Colonic mucosa (tissue), 4 donors: ENCODE measurements at regions not wholly inside any gene's neighbourhood (a gene's known extent, or its start where the extent isn't known, plus 50 kb on each side); places are given as distances from the start of the nearest gene placed in this dataset.

ENCODE experiments used
- DNase-seq: peaks from one replicate; pipeline ENCODE4 v3.0.0-alpha.2; 2020
- H3K27ac ChIP-seq: fragments of 200-600 bp; one replicate; pipeline ENCODE4 v1.8.0; 2021
- H3K27me3 ChIP-seq: fragments of 200-600 bp; one replicate; pipeline ENCODE4 v1.8.0; 2021
- H3K36me3 ChIP-seq: fragments of 200-600 bp; one replicate; pipeline ENCODE4 v1.8.0; 2021
- H3K4me1 ChIP-seq: fragments of 200-600 bp; one replicate; pipeline ENCODE4 v1.8.0; 2021; ENCODE audit warnings: mild to moderate bottlenecking
- H3K4me3 ChIP-seq: fragments of 200-600 bp; one replicate; pipeline ENCODE4 v1.8.0; 2021
- H3K9ac ChIP-seq, 2 donors: one replicate each; pipeline ENCODE4 v1.7.0; 2013; ENCODE audit warnings: control low read depth in 2 of 2, low read depth in 2 of 2, low read length in 2 of 2
- H3K9me3 ChIP-seq: fragments of 200-600 bp; one replicate; pipeline ENCODE4 v1.8.0; 2021
- CTCF ChIP-seq: fragments of 200-600 bp; IDR thresholded peaks from one replicate; pipeline ENCODE4 v1.8.0; 2022; ENCODE audit warnings: antibody characterized with exemption, mild to moderate bottlenecking
- intact Hi-C: fragments of 100-400 bp; cut with DNase I; formaldehyde crosslinking; loops from one replicate; pipeline ENCODE4 v1.14.1; 2022
- donor health status: healthy.
- donor health status: DM: no; HTN: no; CAD: no.
- donor health status: DM: no; HTN: no; CAD: no.

- intact Hi-C loops = no loop called here
- DNase-seq = no peak
- Histone ChIP-seq H3K9ac (no peak overlapping the region), H3K4me3 (no peak overlapping the region), H3K27me3 (no peaks in the 10 kb centered on the region), H3K36me3 (no peaks in the 10 kb centered on the region), H3K27ac (no peak overlapping the region), H3K9me3 (no peaks in the 10 kb centered on the region), H3K4me1 (no peaks in the 10 kb centered on the region)
- TF ChIP-seq CTCF = no peak
Measured at GRCh38 chr12:102638777-102639176, 158.4 kb upstream of the IGF1 start.

DNA sequence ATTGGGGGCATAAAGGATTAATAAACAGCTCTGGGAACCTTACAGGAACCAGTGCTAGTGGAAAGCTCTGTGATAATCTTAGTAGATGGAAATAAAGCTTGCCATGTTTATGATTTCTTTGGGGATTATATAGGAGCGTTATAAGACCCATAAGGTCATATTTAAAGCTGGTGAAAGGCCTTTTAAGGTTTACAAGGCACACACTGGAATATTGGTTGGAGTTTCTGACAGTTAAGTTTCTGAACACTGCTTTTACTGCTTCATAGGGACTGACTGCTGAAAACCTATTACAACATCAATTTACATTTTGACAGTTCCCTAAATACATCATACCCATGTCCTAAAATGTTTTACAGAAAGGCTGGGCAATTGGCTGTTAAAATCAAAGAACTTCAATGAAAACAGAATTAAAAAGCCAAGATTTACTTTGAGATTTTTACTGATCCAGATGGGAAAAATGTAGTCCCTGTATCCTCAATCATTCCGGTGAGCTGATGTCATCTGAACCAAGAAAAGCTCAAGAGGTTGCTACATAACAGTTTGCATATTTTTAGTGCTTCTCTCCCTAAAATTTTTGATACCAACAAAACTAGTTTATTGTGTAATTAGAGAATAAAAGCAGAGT lies 153.7 kb upstream of the IGF1 start:
- Histone ChIP-seq H3K27me3 (no peaks in the 10 kb centered on the region), H3K4me1 (no peaks in the 10 kb centered on the region), H3K9ac (no peak overlapping the region), H3K27ac (no peak overlapping the region), H3K9me3 (no peaks in the 10 kb centered on the region), H3K36me3 (no peaks in the 10 kb centered on the region), H3K4me3 (no peak overlapping the region)
- no peak for DNase-seq
- no peak for TF ChIP-seq CTCF
- intact Hi-C loops = no loop called here

DNA sequence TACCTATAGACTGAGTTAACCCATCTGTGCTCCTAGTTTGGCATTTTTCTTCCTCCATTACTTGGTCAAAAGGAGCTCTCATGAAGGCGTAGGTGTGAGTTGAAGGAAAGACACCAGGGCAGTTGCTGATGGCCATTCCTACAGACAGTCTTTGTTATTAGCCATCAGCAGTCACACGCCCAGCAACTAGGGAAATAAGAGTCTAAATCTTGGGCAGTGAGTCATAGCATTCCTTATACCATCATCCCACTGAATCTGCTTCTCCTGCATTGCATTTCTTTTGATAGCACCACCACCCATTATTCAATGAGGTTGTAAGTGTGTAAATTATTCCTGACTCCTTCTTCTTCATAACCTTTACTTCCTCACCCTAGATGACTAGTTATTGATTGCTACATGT lies 150.9 kb upstream of the IGF1 start:
- H3K9me3 ChIP-seq = peaks cover 3% of the 10 kb centered on the region
- intact Hi-C loops = no loop called here
- no peaks in the 10 kb centered on the region for H3K4me1 ChIP-seq
- no peaks in the 10 kb centered on the region for H3K27me3 ChIP-seq
- no peak overlapping the region for H3K9ac ChIP-seq
- no peak for DNase-seq
- H3K4me3 ChIP-seq = no peak overlapping the region
- no peak overlapping the region for H3K27ac ChIP-seq
- no peaks in the 10 kb centered on the region for H3K36me3 ChIP-seq
- no peak for TF ChIP-seq CTCF

DNA sequence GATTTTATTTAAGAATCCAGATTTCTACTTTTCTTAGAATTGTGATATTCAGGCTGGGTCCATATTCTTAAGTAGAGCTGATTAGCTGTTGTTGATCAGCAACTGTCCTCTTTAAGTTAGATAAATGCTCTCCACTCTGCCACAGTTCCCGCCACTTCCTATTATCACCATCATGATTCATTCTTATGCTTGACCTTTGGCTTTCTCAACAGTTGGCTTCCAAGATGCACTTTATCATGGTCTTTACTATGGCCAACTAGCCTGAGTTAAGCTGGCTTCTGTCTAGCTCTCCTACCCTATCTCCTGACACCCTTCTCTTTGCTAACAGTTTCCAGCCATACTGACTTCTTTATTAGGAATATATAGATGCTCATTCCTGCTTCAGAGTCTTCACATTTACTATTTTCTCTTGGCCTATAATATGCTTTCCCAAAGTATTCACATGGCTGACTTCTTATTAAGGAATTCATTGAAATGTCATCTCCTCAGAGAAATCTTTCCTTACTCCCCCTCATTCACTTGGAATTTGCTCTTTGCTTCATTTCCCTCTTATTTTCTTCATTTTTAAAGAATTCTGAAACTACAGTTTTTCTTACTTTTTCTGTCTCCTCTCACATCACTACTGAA lies 149.0 kb upstream of the IGF1 start:
- DNase-seq = no peak
- no peaks in the 10 kb centered on the region for H3K4me1 ChIP-seq
- H3K36me3 ChIP-seq = no peaks in the 10 kb centered on the region
- no peaks in the 10 kb centered on the region for H3K27me3 ChIP-seq
- H3K27ac ChIP-seq = no peak overlapping the region
- H3K9ac ChIP-seq = no peak overlapping the region
- intact Hi-C loops = no loop called here
- no peak overlapping the region for H3K4me3 ChIP-seq
- H3K9me3 ChIP-seq = peaks cover 3% of the 10 kb centered on the region
- TF ChIP-seq CTCF = no peak

GRCh38 chr12:102625819-102626218 lies 145.5 kb upstream of the IGF1 start:
- Histone ChIP-seq H3K27me3 (no peaks in the 10 kb centered on the region), H3K9me3 (peaks cover 3% of the 10 kb centered on the region), H3K9ac (no peak overlapping the region), H3K4me1 (no peaks in the 10 kb centered on the region), H3K27ac (no peak overlapping the region), H3K36me3 (no peaks in the 10 kb centered on the region), H3K4me3 (no peak overlapping the region)
- no peak for TF ChIP-seq CTCF
- intact Hi-C loops = no loop called here
- DNase-seq = no peak
